Glomerular visceral epithelial cell (primary cell): ENCODE measurements at regions not wholly inside any gene's neighbourhood (a gene's known extent, or its start where the extent isn't known, plus 50 kb on each side); places are given as distances from the start of the nearest gene placed in this dataset.
A peak's percentile ranks its signal among the peaks of the same experiment; 100 is the strongest.
"Not testable (repeated sequence)": the region's sequence is repeated elsewhere in the genome, so short reads cannot be mapped to it uniquely, and the experiment has no call there.

Source experiments
- DNase-seq: peaks from one replicate; pipeline ENCODE4 v3.0.0-alpha.2; 2016; ENCODE audit errors: extremely low spot score

- no peak for DNase-seq
Observed at GRCh38 chr16:80123189-80123588, 417.6 kb upstream of the DYNLRB2 start.

DNA sequence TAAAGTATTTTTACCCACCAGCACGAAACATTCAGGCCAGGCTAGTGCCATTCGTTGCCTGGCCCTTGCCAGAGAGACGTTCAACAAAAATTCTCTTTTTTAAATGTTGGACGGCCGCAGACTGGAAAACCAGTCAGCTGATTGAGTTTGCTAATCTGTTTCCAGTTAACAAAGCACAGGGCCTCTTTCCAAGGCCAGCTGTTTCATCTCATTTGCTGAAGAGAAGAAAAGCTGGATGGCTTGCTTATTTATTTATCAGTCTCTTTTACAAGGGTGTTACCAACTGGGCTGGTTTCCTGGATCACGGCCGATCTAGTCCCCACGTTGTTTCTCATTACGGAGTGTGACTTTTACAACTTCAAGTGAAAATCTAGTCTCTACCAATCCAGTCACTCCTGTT, 418.7 kb upstream of the DYNLRB2 start:
- no peak for DNase-seq

DNA sequence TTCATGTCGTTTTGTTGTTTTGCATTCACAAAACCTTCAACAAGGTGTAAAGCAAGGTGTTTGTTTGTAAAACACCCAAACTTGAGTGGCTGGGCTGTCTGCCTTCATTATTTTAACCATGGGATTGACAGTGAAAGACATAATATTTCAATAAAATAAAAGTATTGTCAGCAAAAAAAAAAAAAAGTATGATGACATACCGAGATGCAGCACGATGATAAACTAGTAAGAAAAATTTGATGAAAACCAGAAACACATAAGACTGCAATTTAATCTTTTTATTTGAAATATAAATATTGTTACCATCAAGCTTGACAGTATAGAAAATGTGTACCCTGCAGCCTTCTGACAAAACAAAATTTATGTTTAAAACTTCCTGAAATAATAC, 419.3 kb upstream of the DYNLRB2 start:
- no peak for DNase-seq

- DNase-seq, result no peak
Observed at GRCh38 chr16:80120899-80121521, 419.8 kb upstream of the DYNLRB2 start.

DNA sequence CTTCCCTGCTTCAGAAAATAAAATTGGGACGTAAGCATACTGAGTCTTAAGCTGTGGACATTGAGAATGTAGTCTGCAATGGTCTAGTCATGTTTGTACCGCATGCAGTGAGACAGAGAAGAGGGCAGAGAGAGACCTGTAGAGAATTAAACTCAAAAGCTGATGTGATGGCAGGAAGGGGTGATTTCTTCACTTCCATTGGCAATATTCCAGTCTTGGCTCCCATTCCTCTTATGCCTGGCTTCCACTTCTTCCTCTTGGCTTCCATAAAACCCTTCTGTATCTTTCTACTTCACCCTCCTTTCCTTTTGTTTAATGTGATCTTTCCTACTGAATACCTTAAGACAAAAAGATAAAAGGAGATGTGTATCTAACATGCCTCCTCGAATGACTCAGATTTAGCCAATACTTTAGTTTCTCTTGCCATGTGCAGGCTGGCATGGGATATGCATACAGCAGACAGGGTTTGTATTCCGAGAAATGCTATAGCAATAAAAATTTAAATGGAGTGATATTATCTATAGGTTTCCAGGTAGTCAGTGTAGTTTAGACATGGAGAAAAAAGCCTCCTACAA, 423.1 kb upstream of the DYNLRB2 start:
- no peak for DNase-seq

DNA sequence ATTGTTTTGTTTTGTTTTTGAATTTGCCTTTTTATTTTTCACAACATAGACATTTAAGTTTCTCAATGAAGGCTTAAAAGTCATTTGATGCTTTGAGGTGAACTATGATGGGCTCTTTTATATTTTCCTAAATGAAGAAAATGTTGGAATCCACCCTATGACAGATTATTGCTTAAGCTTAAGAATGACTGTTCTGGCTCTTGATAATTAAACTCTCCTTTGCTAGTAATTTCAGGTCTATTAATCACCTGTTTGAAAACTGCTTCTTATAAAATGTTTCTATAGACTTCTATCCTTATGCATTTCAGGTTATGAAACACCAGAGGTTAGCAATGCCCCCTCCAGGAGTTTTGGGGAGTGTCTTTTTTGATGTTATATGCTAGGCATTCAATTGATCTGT, 424.1 kb upstream of the DYNLRB2 start:
- DNase-seq, result no peak

DNA sequence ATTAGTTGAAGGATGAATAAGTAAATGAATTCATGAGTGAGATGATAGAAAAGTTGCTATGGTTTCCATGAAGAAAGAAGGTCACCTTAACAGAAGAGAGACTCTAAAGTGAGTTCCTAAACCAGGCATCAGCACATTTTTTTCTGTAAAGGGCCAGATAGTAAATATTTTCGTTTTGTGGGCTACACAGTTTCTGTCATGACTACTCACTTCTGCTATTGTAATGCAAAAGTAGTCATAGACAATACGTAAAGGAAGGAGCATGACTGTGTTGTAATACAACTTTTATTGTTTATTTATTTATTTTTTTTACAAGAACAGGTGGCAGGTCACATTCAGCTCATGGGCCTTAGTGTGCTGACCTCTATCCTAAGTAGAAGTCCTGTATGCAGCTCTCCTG, 426.1 kb upstream of the DYNLRB2 start:
- no peak for DNase-seq

DNA sequence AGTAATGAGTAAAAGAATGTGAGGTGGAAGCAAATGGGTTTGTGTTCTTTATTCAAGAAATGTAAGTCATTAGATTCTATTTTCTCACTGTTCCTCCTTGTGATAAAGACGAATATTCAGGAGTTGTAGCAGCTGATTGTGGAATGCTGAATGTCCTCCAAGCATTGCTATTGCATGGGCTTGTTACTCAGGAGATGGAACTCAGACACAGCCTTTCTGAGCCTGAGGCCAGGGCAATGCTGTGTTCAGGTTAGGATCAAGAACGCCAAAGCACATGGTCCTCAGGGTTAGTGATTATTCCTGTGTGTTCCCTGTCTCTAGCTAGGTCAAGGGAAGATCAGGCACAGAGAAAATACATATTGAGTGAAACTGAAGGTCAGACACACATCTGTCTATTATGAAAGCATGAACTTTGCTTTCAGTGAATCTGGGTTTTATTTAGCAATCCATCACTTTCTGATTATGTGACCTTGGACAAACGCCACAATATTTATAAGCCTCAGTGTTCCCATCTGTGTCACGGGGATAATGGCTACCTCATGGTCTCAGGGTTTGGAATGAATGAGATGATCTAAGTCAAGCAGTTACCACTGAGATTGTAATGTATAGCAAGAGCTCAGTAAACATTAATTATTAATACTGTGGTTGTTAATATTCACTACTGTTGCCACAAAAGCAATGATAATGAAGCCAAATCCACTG, 426.8 kb upstream of the DYNLRB2 start:
- no peak for DNase-seq

DNA sequence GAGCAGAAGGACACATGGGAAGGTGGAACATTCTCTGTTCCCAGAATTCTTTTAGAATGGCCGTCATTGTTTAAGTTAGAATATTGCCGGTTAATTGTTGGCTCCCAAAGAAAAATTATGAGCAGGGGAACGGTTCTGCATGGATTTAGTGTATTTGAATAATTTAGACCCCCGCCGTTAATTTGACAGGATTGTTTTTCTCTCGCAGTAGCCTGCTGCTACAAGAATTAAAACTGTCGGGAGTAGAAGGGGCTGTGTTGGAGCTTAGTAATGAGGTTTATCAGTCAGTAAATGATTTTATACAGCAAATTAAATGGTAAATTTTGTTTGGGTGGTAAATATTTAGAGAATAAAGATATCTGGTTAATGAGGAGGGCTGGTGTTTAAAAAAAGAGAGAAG, 431.2 kb upstream of the DYNLRB2 start:
- DNase-seq, result no peak

- DNase-seq, result peak; percentile 7
Observed at GRCh38 chr16:80107900-80108299, 432.9 kb upstream of the DYNLRB2 start.

- no peak for DNase-seq
Observed at GRCh38 chr16:80105751-80106150, 435.0 kb upstream of the DYNLRB2 start.

GRCh38 chr16:80105160-80105559, 435.6 kb upstream of the DYNLRB2 start:
- DNase-seq, result peak; percentile 8

GRCh38 chr16:80104401-80104800, 436.4 kb upstream of the DYNLRB2 start:
- DNase-seq, result no peak

DNA sequence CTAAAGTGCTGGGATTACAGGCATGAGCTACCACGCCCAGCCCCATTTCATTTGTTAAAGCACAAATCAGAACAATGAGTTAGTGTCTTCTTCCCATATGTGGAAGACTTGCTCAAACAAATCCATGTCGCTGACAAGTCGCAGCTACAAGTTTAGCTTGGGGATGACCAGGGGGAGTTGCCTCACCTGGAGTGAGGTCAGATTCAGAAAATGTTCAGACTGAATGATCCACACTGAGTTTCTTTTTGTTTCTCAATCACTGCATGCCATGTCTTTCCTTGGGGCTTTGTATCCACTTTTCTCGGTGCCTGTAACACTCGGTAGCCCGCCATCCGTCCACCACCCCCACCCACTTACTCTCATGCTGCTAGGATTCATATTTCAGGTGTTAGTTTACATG, 437.3 kb upstream of the DYNLRB2 start:
- DNase-seq, result no peak

- DNase-seq, result no peak
Observed at GRCh38 chr16:80100846-80101451, 439.8 kb upstream of the DYNLRB2 start.

DNA sequence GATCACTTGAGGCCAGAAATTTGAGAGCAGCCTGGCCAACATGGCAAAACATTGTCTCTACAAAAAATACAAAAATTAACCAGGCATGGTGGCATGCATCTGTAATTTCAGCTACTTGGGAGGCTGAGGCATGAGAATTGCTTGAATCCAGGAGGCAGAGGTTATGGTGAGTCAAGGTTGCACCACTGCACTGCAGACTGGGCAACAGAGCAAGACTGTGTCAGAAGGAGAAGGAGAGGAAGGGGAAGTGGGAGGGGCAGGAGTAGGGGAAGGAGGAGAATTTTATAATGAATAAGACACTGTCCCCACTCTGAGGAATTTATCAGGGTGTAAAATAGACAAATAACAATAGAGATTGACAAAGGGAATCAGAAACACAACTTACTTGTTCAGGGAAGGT, 440.6 kb upstream of the DYNLRB2 start:
- DNase-seq, result no peak

GRCh38 chr16:80097098-80097497, 443.7 kb upstream of the DYNLRB2 start:
- no peak for DNase-seq

DNA sequence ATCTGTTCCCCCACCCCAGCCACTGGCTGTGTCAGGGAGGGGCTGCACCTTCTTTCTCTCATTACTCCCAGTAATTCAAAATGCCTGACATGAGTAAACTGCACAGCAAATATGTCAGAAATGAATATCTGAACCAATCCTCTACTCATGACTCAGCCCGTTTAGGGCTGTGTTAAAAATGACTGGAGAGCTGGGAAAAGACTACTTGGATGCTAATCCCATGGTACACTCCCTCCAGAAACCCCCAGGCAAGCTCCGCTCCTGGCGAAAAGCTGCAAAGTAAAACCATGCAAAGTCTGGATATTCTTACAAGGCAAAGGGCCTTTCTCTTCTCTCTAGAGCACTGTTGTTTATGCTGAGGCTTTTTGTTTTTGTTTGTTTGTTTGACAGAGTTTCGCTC, 448.1 kb upstream of the DYNLRB2 start:
- DNase-seq, result no peak

GRCh38 chr16:80091453-80091852, 449.3 kb upstream of the DYNLRB2 start:
- DNase-seq, result not testable (repeated sequence)

DNA sequence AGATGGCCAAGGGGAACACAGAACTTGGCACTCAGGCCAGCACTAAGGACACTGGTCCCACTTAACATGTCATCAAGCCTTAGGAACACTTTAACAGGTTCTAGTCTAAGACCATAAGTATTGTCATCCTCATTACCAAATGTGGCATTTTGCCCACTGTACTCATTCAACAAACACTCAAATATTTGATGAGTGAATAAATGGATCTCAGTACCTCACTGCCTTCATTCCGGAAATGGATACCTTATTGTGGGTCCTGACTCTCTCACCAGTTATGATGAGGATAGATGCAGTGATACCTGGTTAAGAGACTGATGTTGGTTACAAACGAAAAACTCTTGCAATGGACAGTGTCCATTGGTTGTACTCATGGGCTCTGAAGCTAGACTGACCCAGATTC, 455.2 kb upstream of the DYNLRB2 start:
- no peak for DNase-seq

DNA sequence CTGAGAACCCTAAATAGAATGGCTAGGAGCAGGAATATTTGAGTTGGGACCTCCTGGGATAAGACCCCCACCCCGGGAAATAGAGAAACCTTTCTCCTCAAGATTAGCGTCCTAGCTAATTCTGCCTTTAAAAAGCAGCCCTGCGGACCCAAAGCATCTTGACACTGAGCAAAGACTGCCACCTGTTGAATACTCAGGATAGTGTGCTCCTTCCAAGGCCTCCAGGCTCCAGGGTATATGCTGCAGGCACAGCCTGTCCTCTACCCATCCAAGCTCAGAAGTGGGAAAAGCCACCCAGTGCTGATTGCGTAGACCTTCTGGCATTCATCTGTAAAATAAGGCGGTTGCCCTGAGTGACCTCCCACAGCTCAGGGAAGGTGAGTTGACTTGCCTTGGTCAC, 456.2 kb upstream of the DYNLRB2 start:
- peak; percentile 64 for DNase-seq

DNA sequence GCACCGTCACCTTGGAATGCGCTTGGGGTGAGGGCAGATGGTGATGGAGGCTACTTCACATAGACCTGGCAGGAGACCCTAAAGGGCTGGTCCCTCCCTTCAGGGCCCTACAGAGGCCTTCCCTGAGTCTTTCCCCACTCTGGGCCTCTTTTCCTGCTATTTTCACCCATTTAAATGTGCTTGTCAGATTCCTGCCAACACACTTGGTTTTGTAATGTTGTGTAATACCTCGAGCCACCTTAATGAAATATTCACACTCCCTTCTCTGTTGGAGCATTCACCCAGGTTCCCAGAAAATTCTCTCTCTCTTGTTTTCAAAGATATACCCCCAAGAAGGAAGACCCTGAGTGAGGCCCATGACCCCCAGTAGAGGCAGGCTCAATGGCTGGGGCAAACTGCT, 456.6 kb upstream of the DYNLRB2 start:
- DNase-seq, result no peak

GRCh38 chr16:80082906-80083305, 457.9 kb upstream of the DYNLRB2 start:
- DNase-seq, result no peak
